GM12878 (cell line): ENCODE measurements at regions not wholly inside any gene's neighbourhood (a gene's known extent, or its start where the extent isn't known, plus 50 kb on each side); places are given as distances from the start of the nearest gene placed in this dataset.

Experiments used
- ASH2L ChIP-seq: fragments of 300-600, 200-600 bp; sonication (generic); IDR thresholded peaks from 2 replicates; pipeline ENCODE4 v1.6.1; 2017; ENCODE audit warnings: low read depth, mild to moderate bottlenecking, borderline replicate concordance
- CTCF ChIP-seq, 3 experiments: IDR thresholded peaks in 2 of 3; conservative IDR thresholded peaks in 1 of 3; 2 replicates each; pipeline ENCODE4 v1.5.1; 2011; ENCODE audit warnings: low read depth in 3 of 3, low read length in 3 of 3, mild to moderate bottlenecking in 3 of 3, control low read depth in 2 of 3, moderate library complexity in 2 of 3, inconsistent platforms in 1 of 3, mixed read lengths in 1 of 3; ENCODE audit not compliant: control insufficient read depth in 2 of 3, insufficient read depth in 1 of 3; ENCODE audit errors: extremely low read depth in 1 of 3
- EGR1 ChIP-seq, 2 experiments: IDR thresholded peaks; 1 replicate in 1 of 2; 2 replicates in 1 of 2; pipeline ENCODE4 v1.6.1; 2011 to 2012; ENCODE audit warnings: low read depth in 2 of 2, low read length in 2 of 2, borderline replicate concordance in 1 of 2, mild to moderate bottlenecking in 1 of 2, moderate library complexity in 1 of 2
- EP300 ChIP-seq, 2 experiments: fragments of 150-350 bp in 1 of 2; IDR thresholded peaks; 2 replicates each; pipeline ENCODE4 v1.6.1; 2011 to 2012; ENCODE audit warnings: low read depth in 2 of 2, low read length in 2 of 2, borderline replicate concordance in 1 of 2, improper control_type of control experiment in 1 of 2, inconsistent platforms in 1 of 2; ENCODE audit not compliant: control insufficient read depth in 1 of 2
- EZH2 ChIP-seq: IDR thresholded peaks from 2 replicates; pipeline ENCODE4 v1.6.1; 2012; ENCODE audit warnings: low read depth, mild to moderate bottlenecking, control low read depth, inconsistent platforms, low read length, borderline replicate concordance; ENCODE audit not compliant: control insufficient read depth
- HDAC2 ChIP-seq: fragments of 200-600 bp; sonication (generic); IDR thresholded peaks from 2 replicates; pipeline ENCODE4 v1.6.1; 2017
- HDGF ChIP-seq: fragments of 450-650 bp; IDR thresholded peaks from 2 replicates; pipeline ENCODE4 v1.6.1; 2016; ENCODE audit warnings: antibody characterized with exemption
- MAX ChIP-seq: IDR thresholded peaks from 2 replicates; pipeline ENCODE4 v1.6.1; 2012; ENCODE audit warnings: low read depth, low read length, improper control_type of control experiment
- POLR2A ChIP-seq: IDR thresholded peaks from 2 replicates; pipeline ENCODE4 v1.6.1; 2011; ENCODE audit warnings: low read depth, mild to moderate bottlenecking, low read length
- POLR2AphosphoS5 ChIP-seq: IDR thresholded peaks from 2 replicates; pipeline ENCODE4 v1.6.1; 2011; ENCODE audit warnings: mild to moderate bottlenecking, low read length, inconsistent platforms
- RAD21 ChIP-seq: IDR thresholded peaks from 2 replicates; pipeline ENCODE4 v1.6.1; 2011; ENCODE audit warnings: mild to moderate bottlenecking, low read depth, low read length, moderate library complexity; ENCODE audit not compliant: insufficient read depth
- TARDBP ChIP-seq: IDR thresholded peaks from 2 replicates; pipeline ENCODE4 v1.6.1; 2016; ENCODE audit warnings: borderline replicate concordance
- TBL1XR1 ChIP-seq: IDR thresholded peaks from 2 replicates; pipeline ENCODE4 v1.6.1; 2012; ENCODE audit warnings: low read depth, low read length, improper control_type of control experiment

- no peak for TF ChIP-seq POLR2AphosphoS5
- no peak for TF ChIP-seq POLR2A
- TF ChIP-seq MAX = no peak
- no peak for TF ChIP-seq CTCF (IDR thresholded peaks at IDR 0.05 in 2 of 3, conservative IDR thresholded peaks at IDR 0.05 in 1 of 3; ENCODE audit: control insufficient read depth in 2 of 3, extremely low read depth in 1 of 3, insufficient read depth in 1 of 3, low read depth in 3 of 3, low read length in 3 of 3)
- no peak for TF ChIP-seq RAD21
- no peak for TF ChIP-seq HDAC2
- TF ChIP-seq EP300 (IDR thresholded peaks at IDR 0.05; ENCODE audit: borderline replicate concordance in 1 of 2, control insufficient read depth in 1 of 2, low read depth in 2 of 2, low read length in 2 of 2) = no peak
- no peak for TF ChIP-seq HDGF
- TF ChIP-seq EGR1 (IDR thresholded peaks at IDR 0.05; ENCODE audit: borderline replicate concordance in 1 of 2, low read depth in 2 of 2, low read length in 2 of 2) = no peak
- no peak for TF ChIP-seq EZH2
- no peak for TF ChIP-seq TARDBP
- no peak for TF ChIP-seq ASH2L
- no peak for TF ChIP-seq TBL1XR1
Measured at GRCh38 chr11:24351179-24351578, 145.7 kb upstream of the LUZP2 start.
